NCI-H82 treated with DMSO at 0.1 percent for 48 hours (cell line): ENCODE measurements at regions not wholly inside any gene's neighbourhood (a gene's known extent, or its start where the extent isn't known, plus 50 kb on each side); places are given as distances from the start of the nearest gene placed in this dataset.

ENCODE experiments used
- DNase-seq: peaks from one replicate; lab custom pipeline; 2025; ENCODE audit not compliant: unreplicated experiment; lab: John Stamatoyannopoulos, UW

GRCh38 chrX:10893976-10894375 is 217.2 kb upstream of the HCCS start:
- DNase-seq, result no peak

- DNase-seq, result no peak
These were observed 213.4 kb upstream of the HCCS start for GRCh38 chrX:10897768-10898167.

- DNase-seq, result no peak
These were observed 210.4 kb upstream of the HCCS start for GRCh38 chrX:10900585-10901289.

- no peak for DNase-seq
These were observed 209.9 kb upstream of the HCCS start for GRCh38 chrX:10901290-10901633.

DNA sequence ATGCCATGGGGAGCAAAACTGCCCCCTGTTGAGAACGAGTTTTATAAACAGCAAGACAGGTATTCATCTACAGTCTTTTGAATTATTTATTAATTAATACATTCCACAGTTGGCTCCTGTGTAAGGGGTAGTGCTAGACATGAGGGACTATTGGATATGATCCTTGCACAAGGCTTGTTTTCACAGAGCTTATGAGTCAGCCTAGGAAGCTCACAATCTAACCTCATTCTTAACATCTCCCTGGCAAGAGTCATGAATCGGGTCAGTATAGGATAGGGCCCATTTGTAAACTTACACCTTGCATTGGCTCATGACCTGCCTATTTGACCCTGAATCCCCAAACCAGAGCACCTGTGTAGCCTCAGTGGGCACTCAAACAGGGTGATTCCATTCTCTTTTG is 209.1 kb upstream of the HCCS start:
- DNase-seq, result no peak

GRCh38 chrX:10903523-10903922 is 207.6 kb upstream of the HCCS start:
- no peak for DNase-seq

GRCh38 chrX:10904220-10904619 is 206.9 kb upstream of the HCCS start:
- DNase-seq, result no peak

DNA sequence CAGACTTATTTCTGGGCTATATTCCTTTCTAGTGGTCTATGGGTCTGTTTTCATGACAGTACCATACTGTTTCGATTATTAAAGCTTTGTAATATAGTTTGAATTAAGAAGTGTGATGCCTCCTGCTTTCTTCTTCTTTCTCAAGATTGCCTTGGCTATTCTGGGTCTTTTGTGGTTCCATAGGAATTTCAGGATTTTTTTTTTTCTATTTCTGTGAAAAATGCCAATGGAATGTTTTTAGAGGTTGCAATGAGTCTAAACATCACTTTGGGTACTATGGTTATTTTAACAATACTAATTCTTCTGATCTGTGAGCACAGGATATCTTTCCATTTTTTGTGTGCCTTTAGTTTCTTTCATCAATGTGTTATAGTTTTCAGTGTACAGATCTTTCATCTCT is 204.3 kb upstream of the HCCS start:
- DNase-seq, result no peak

GRCh38 chrX:10922159-10922558 is 189.0 kb upstream of the HCCS start:
- no peak for DNase-seq

DNA sequence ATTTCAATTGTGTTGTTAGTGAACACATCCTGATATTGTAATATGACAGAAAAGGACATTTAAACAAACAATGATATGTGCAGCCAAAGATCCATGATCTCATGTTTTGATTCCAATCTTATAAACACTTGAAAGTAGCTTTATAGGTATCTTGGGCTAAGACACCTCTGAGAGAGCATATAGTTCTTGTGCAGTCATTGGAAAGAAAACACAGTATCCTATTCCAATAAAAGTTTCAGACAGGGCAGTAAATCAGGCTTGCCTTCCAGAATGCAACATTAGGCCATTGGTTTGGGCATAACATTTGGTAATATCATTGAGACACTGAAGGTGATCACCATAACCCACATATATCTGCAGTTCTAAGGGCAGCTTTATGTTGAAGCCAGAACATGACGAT is 188.3 kb upstream of the HCCS start:
- no peak for DNase-seq

- no peak for DNase-seq
These were observed 187.7 kb upstream of the HCCS start for GRCh38 chrX:10923466-10923865.

GRCh38 chrX:10926404-10926803 is 184.7 kb upstream of the HCCS start:
- no peak for DNase-seq

- no peak for DNase-seq
These were observed 184.2 kb upstream of the HCCS start for GRCh38 chrX:10926891-10927290.

GRCh38 chrX:10929747-10930146 is 181.4 kb upstream of the HCCS start:
- no peak for DNase-seq

- no peak for DNase-seq
These were observed 181.0 kb upstream of the HCCS start for GRCh38 chrX:10930151-10930550.

GRCh38 chrX:10931976-10932375 is 179.2 kb upstream of the HCCS start:
- DNase-seq, result no peak

DNA sequence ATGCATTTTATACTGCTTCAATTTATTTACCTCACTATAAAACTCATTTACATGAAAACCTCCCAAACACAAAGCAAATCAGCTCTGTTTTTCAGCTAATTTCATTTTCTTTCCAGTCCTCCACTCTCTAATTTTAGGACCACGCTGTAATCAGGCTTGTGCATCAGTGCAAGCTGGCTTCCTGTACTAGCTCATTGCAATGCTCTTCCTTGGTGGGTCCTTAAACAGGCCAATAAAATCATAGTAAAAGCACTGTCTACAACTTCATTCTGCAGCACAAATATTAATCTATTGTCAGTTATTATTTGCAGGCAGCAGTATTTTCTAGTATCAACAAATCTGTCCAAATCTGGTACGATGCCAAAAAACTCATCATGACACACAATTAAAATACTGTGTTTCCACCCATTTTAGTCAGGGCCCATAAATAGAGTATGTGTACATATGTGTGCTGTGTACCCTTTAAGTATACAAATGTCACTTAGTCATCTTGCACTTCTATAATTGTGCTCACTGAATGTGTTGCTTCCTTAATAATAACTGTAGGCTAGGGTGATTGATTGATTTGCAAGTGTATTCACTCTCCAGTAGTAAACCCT is 178.2 kb upstream of the HCCS start:
- DNase-seq, result no peak

DNA sequence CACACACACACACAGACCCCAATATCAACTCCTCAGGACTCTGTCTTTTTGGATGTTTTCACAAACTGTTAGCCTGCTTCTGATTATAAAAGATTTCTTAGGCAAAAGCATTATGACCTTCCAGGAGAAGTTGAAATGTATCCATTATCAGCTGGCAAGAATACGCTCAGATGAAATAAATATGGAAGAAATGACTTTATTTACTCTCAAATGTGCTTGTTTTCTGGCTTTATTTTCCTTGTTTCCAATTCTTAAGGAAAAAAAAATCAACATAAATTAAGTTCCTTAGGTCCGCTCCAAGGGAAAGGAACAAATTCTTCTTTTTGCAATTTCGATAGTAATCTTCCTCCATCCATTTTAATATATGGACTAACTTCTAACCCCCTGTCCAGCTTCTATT is 175.6 kb upstream of the HCCS start:
- no peak for DNase-seq

GRCh38 chrX:10936976-10937375 is 174.2 kb upstream of the HCCS start:
- DNase-seq, result no peak

GRCh38 chrX:10938365-10938923 is 172.7 kb upstream of the HCCS start:
- DNase-seq, result no peak

DNA sequence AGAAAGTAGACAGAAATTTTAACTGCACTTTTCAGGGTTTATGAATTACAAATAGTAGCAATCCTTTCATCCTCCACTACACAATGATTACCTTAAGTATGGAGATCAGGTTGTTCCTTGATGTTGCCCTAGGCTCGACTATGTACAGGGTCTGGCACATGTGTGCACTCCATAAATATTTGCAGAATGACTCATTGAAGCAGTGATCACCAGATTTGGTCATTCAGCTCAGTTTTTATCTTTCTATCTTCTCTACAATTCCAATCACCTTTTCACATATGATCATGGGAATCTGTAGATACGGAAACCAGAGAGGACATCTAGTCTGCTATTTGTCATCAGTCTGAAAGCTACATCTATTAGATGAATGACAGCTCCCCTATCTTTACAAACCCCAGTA is 171.7 kb upstream of the HCCS start:
- no peak for DNase-seq

DNA sequence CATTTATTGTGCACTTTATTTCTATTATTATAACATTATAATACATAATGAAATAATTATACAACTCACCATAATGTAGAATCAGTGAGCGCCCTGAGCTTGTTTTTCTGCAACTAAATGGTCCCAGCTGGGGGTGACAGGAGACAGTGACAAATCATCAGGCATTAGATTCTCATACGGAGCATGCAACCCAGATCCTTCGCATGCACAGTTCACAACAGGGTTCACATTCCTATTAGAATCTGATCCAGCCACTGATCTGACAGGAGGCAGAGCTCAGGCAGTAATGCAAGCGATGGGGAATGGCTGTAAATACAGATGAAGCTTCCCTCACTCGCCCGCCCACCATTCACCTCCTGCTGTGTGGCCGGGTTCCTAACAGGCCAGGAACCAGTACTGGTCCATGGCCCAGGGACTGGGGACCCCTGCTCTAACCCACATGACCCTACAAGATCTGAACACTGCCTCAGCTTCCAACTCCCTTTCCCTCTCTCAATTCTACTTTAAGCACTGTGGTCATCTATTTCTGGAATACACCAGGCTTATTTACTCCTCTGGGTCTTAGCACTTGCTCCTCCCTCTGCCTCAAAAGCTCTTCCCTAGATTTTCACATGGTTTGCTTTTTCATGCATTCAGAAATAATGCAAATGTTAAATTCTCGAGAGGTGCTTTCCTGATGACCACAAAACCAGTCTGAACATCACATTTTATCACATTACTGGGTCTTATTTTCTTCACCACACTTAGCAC is 166.8 kb upstream of the HCCS start:
- no peak for DNase-seq
